NT2/D1 (cell line): ENCODE measurements at regions not wholly inside any gene's neighbourhood (a gene's known extent, or its start where the extent isn't known, plus 50 kb on each side); places are given as distances from the start of the nearest gene placed in this dataset.

Experiments
- DNase-seq: peaks from one replicate; pipeline ENCODE4 v3.0.0-alpha.2; 2011; ENCODE audit warnings: low read depth, low spot score
- H3K27me3 ChIP-seq: 2 replicates; pipeline ENCODE4 v1.6.0; 2011; ENCODE audit warnings: mild to moderate bottlenecking; ENCODE audit not compliant: insufficient read length, insufficient read depth
- H3K36me3 ChIP-seq: 2 replicates; pipeline ENCODE4 v1.6.1; 2011; ENCODE audit warnings: mild to moderate bottlenecking, low read length, mixed read lengths; ENCODE audit not compliant: insufficient read depth, insufficient read length
- H3K4me1 ChIP-seq: 2 replicates; pipeline ENCODE4 v1.5.1; 2011; ENCODE audit not compliant: insufficient read depth, insufficient read length
- H3K4me3 ChIP-seq: 2 replicates; pipeline ENCODE4 v1.5.1; 2011; ENCODE audit warnings: low read depth; ENCODE audit not compliant: insufficient read length
- H3K9ac ChIP-seq: 2 replicates; pipeline ENCODE4 v1.6.0; 2011; ENCODE audit warnings: low read depth; ENCODE audit not compliant: insufficient read length
- H3K9me3 ChIP-seq: 2 replicates; pipeline ENCODE4 v1.5.1; 2011; ENCODE audit warnings: mild to moderate bottlenecking, low read length; ENCODE audit not compliant: insufficient read depth
- SUZ12 ChIP-seq: IDR thresholded peaks from 2 replicates; pipeline ENCODE4 v1.6.1; 2011; ENCODE audit not compliant: insufficient read length, insufficient read depth; ENCODE audit errors: extremely low read depth
- YY1 ChIP-seq: IDR thresholded peaks from 2 replicates; pipeline ENCODE4 v1.6.1; 2011; ENCODE audit not compliant: insufficient read length, insufficient read depth
- ZNF274 ChIP-seq: IDR thresholded peaks from 2 replicates; pipeline ENCODE4 v1.6.1; 2011; ENCODE audit warnings: mild to moderate bottlenecking, low read depth, low read length

DNA sequence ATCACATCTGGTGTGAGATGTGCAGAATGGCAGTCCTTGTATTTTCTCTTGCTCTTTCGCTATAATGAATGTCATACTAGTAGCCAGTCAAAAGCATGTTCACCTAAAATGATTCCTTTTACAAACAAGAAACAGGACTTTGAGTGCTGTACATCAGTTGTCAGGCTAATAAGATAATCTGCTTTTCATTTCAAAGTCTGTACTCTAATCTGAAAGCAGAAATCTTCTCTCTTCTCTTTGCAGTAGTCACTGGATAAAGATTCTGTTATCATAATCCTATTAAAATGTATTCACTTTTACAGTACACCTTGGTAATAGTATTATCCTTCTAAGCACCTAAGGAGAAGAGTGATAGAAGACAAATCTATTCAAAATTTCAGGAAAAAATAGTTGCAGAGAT is 300.1 kb downstream of the MFSD1 start:
- Histone ChIP-seq H3K9me3 (no peaks in the 10 kb centered on the region), H3K4me3 (no peak overlapping the region), H3K4me1 (no peaks in the 10 kb centered on the region), H3K9ac (no peak overlapping the region), H3K36me3 (no peaks in the 10 kb centered on the region), H3K27me3 (no peaks in the 10 kb centered on the region)
- TF ChIP-seq ZNF274 (no peak), SUZ12 (no peak), YY1 (no peak)
- DNase-seq, result no peak

DNA sequence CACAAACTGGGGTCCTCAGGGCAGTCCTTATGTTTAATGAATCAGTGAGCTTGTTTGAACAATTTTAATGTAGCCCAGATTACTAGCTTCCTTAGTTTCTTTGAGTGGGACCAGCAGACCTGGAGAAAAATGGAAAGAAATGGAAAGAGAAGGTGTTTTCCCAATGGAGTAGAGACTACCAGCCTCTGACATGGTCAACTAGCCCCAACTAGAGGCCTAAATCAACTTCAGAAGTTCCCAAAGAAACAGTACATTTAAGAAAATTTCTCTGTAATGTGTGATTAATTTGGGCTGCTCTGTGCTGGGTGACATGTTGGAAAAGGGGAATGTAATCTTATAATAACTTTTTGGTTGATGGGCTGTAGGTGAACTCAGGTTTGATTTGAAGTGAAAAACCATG is 310.9 kb downstream of the MFSD1 start:
- no peaks in the 10 kb centered on the region for H3K4me1 ChIP-seq
- no peak overlapping the region for H3K9ac ChIP-seq
- no peaks in the 10 kb centered on the region for H3K36me3 ChIP-seq
- H3K27me3 ChIP-seq, result no peaks in the 10 kb centered on the region
- DNase-seq, result no peak
- H3K9me3 ChIP-seq, result no peaks in the 10 kb centered on the region
- TF ChIP-seq YY1 (no peak), ZNF274 (no peak), SUZ12 (no peak)
- H3K4me3 ChIP-seq, result no peak overlapping the region

DNA sequence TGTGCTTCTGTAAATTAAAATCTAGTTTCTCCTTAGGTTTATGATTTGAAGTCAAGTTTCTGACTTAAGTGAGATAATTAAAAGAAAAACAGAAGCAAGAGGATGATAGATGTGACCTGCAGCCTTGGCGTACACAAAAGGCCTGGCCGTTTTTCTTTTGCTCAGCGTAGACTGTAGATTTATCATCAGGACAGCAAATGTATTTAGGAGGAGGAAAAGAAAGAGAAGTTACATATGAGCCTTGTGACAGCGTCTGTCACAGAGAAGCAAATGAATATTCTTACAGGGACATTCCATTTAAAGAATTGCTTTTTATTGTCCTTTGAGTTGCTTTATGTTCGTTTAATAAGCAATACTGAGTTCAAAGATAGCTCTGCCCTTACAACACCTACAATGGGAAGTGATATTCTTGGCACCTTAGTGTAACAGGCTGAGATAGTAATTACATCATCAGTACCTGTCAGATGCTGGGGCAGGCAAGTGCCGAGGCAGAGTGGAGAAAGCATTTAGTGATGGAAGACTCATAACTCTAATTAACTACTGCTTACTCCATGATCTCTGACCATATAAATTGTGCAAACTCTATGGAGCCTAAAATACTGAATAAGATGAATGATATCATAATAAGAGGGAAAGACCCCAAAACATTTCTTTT is 311.5 kb downstream of the MFSD1 start:
- TF ChIP-seq SUZ12 (no peak), YY1 (no peak), ZNF274 (no peak)
- Histone ChIP-seq H3K9ac (no peak overlapping the region), H3K4me3 (no peak overlapping the region), H3K36me3 (no peaks in the 10 kb centered on the region), H3K9me3 (no peaks in the 10 kb centered on the region), H3K27me3 (no peaks in the 10 kb centered on the region), H3K4me1 (no peaks in the 10 kb centered on the region)
- DNase-seq, result no peak

DNA sequence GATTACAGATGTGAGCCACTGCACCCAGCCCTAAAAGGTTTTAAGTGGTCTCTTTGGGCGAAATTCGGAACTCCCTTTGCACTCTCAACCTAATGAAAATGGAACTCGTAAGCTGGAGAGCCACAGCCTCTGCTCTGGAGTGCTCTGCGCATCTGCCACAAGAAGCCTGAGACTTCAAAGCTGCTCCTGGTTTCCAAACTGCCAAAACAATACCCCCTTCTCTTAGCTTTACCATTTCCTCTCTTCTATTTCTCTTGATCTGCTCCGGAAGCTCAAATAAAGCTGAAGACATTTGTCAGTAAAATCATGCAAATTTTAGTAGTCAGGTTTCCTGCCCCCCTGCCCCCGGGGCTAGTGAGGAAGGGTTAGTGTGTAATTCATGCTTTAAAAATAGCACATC is 312.7 kb downstream of the MFSD1 start:
- Histone ChIP-seq H3K36me3 (no peaks in the 10 kb centered on the region), H3K4me3 (no peak overlapping the region), H3K9ac (no peak overlapping the region), H3K9me3 (no peaks in the 10 kb centered on the region), H3K27me3 (no peaks in the 10 kb centered on the region), H3K4me1 (no peaks in the 10 kb centered on the region)
- no peak for DNase-seq
- TF ChIP-seq YY1 (no peak), SUZ12 (no peak), ZNF274 (no peak)

DNA sequence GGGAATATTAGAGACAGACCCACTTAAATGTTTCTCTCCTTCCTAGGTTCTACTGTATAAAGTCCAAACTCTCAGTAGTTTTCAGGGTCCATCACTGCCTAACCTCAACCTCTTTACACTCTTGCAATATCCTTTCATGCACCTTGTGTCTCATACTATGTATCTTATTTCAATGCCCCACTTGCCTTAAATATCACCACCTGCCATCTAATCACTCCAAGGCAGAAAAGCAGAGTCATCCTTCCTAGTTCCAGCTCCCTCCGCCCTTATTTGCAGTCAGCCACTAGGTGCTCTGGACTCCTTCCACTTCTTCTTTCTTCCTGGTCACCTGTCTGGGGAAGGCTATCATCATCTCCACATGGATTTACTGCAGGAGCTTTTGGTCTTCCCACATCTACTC is 322.0 kb downstream of the MFSD1 start:
- H3K36me3 ChIP-seq, result no peaks in the 10 kb centered on the region
- no peak for TF ChIP-seq YY1
- H3K9ac ChIP-seq, result no peak overlapping the region
- DNase-seq, result no peak
- no peaks in the 10 kb centered on the region for H3K9me3 ChIP-seq
- H3K4me3 ChIP-seq, result no peak overlapping the region
- no peaks in the 10 kb centered on the region for H3K4me1 ChIP-seq
- H3K27me3 ChIP-seq, result no peaks in the 10 kb centered on the region

DNA sequence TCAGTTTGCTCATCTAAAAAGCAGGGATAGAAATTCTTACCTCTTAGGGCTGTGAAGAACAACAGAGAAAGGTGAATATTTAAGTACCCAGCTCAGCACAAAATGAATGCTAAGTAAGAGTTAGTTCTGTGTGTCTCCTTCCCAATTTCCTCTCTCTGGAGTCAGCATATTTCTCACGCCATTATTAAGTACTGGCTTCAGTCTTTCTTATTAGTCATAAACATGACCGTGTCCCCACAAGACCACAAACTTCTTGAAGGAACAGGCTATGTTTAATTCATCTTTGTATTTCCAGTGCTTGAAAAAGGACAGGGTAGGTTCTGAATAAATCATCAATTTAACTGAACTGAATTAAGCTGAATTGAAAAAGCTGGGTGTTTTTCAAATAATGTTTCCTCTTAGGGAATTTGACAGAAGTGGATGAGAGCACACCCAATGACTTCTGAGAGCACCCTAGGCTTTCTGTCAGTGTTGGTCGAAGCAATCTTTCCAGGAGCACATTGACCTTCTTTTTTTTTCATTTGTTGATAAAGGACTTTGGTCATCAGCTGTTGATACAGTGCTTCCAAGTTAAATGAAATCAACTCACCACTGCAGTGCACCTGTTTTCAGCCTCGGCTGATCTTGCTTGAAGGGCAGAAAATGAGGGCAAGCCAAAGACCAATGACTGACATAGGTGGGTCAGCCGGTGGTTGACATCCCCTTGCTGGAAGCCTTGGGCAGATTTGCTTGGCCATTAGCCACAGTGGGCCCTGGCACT is 324.6 kb downstream of the MFSD1 start:
- H3K9ac ChIP-seq, result no peak overlapping the region
- DNase-seq, result no peak

DNA sequence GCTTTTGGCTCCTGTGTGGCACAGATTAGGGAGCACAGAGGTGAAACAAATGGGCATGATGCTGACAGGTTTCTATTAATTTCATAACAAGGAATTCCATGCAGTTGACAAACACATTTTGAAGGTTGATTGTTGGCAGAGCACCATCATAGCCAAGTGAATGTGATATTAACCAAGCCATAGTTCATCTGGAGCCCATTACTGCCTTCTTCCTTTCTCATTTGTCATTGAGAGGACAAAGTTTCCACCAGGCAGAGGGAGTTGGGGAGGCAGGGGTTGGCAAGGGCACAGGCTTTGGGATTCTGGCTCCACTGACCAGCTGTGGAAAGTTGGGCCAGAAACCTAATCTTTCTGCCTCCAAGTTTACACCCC is 325.2 kb downstream of the MFSD1 start:
- Histone ChIP-seq H3K9ac (no peak overlapping the region), H3K27me3 (no peaks in the 10 kb centered on the region), H3K4me3 (no peak overlapping the region), H3K36me3 (no peaks in the 10 kb centered on the region), H3K9me3 (no peaks in the 10 kb centered on the region), H3K4me1 (no peaks in the 10 kb centered on the region)
- TF ChIP-seq SUZ12, result no peak
- TF ChIP-seq ZNF274, result no peak
- TF ChIP-seq YY1, result no peak
- no peak for DNase-seq

More for the DNA sequence above, 324.6 kb downstream of the MFSD1 start:
- Histone ChIP-seq H3K4me1 (no peaks in the 10 kb centered on the region), H3K36me3 (no peaks in the 10 kb centered on the region), H3K9me3 (no peaks in the 10 kb centered on the region), H3K4me3 (no peak overlapping the region), H3K27me3 (no peaks in the 10 kb centered on the region)
- TF ChIP-seq SUZ12, result no peak
- no peak for TF ChIP-seq ZNF274
- no peak for TF ChIP-seq YY1
